Keratinocyte (primary cell): ENCODE measurements at regions not wholly inside any gene's neighbourhood (a gene's known extent, or its start where the extent isn't known, plus 50 kb on each side); places are given as distances from the start of the nearest gene placed in this dataset.

ENCODE experiments used
- CTCF ChIP-seq, 3 experiments: IDR thresholded peaks in 1 of 3; conservative IDR thresholded peaks in 1 of 3; optimal IDR thresholded peaks in 1 of 3; 2 replicates in 2 of 3; 3 replicates in 1 of 3; pipeline versions ENCODE3 to v1.5.1; 2011; ENCODE audit warnings: low read length in 3 of 3, mild to moderate bottlenecking in 3 of 3, moderate library complexity in 2 of 3, control low read depth in 1 of 3, inconsistent platforms in 1 of 3; ENCODE audit not compliant: insufficient read depth in 2 of 3; ENCODE audit errors: extremely low read depth in 1 of 3
- EZH2 ChIP-seq: IDR thresholded peaks from one replicate; pipeline ENCODE4 v1.6.1; 2012; ENCODE audit warnings: inconsistent platforms, mild to moderate bottlenecking, low read length, moderate library complexity

GRCh38 chr15:25056484-25057425 is 102.0 kb downstream of the SNRPN start:
- TF ChIP-seq CTCF (optimal IDR thresholded peaks at IDR 0.05 in 1 of 3, IDR thresholded peaks at IDR 0.05 in 1 of 3, conservative IDR thresholded peaks at IDR 0.05 in 1 of 3; ENCODE audit: extremely low read depth in 1 of 3, insufficient read depth in 2 of 3, low read length in 3 of 3) (peak in 1 of 3 experiments; percentile 19), EZH2 (no peak)
